OCI-LY1 (cell line): ENCODE measurements at regions not wholly inside any gene's neighbourhood (a gene's known extent, or its start where the extent isn't known, plus 50 kb on each side); places are given as distances from the start of the nearest gene placed in this dataset.

Source experiments
- EZH2 ChIP-seq: fragments of 200-600 bp; sonication (generic), shearing (Covaris generic); IDR thresholded peaks from 2 replicates; pipeline ENCODE4 v1.8.0; 2017; ENCODE audit warnings: borderline replicate concordance, mixed run types, mild to moderate bottlenecking, antibody characterized with exemption, low read length, moderate library complexity, mixed read lengths
- TF ChIP-seq, protein P1 (sequence below): fragments of 200-600 bp; sonication (generic), shearing (Covaris generic); IDR thresholded peaks from 2 replicates; pipeline ENCODE4 v1.5.1; 2017; ENCODE audit warnings: mild to moderate bottlenecking, antibody characterized with exemption, low read length, moderate library complexity, mixed read lengths

DNA sequence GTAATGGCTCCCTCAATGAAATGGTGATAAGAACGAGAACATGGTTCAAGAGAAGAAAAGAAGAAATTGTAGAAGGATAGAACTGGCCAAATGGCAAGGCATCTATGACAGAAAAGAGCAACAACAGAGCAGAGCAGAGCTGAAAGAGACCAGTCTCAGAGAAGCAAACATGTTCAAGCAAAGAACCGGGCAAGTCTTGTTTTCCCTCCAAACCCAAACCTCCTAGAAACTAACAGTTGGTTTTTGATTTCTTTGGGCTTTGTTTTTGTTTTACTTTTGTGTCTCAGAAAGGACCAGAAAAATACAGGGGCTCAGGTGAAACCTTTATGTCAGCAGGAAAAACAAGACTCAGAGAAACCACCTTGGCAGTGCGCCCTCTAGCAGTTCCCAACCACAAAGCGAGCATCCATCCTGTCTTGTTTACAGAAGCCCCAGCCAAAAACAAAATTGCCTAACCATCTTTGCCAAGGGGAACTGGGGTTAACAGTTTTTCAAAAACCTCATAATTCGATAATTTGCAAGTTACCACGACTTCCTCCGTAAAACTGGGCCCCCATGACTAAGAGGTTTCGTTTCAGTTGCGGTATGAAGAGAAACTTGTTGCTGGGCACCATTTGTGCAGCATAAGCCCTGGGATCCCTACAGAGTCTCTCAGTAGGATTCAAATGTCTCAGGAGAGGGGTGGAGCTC lies 159.2 kb upstream of the SLC24A5 start:
- TF ChIP-seq, protein P1, sequence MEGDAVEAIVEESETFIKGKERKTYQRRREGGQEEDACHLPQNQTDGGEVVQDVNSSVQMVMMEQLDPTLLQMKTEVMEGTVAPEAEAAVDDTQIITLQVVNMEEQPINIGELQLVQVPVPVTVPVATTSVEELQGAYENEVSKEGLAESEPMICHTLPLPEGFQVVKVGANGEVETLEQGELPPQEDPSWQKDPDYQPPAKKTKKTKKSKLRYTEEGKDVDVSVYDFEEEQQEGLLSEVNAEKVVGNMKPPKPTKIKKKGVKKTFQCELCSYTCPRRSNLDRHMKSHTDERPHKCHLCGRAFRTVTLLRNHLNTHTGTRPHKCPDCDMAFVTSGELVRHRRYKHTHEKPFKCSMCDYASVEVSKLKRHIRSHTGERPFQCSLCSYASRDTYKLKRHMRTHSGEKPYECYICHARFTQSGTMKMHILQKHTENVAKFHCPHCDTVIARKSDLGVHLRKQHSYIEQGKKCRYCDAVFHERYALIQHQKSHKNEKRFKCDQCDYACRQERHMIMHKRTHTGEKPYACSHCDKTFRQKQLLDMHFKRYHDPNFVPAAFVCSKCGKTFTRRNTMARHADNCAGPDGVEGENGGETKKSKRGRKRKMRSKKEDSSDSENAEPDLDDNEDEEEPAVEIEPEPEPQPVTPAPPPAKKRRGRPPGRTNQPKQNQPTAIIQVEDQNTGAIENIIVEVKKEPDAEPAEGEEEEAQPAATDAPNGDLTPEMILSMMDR = no peak
- TF ChIP-seq EZH2 = no peak
